ENCODE measurements at regions not wholly inside any gene's neighbourhood (a gene's known extent, or its start where the extent isn't known, plus 50 kb on each side); places are given as distances from the start of the nearest gene placed in this dataset.

DNA sequence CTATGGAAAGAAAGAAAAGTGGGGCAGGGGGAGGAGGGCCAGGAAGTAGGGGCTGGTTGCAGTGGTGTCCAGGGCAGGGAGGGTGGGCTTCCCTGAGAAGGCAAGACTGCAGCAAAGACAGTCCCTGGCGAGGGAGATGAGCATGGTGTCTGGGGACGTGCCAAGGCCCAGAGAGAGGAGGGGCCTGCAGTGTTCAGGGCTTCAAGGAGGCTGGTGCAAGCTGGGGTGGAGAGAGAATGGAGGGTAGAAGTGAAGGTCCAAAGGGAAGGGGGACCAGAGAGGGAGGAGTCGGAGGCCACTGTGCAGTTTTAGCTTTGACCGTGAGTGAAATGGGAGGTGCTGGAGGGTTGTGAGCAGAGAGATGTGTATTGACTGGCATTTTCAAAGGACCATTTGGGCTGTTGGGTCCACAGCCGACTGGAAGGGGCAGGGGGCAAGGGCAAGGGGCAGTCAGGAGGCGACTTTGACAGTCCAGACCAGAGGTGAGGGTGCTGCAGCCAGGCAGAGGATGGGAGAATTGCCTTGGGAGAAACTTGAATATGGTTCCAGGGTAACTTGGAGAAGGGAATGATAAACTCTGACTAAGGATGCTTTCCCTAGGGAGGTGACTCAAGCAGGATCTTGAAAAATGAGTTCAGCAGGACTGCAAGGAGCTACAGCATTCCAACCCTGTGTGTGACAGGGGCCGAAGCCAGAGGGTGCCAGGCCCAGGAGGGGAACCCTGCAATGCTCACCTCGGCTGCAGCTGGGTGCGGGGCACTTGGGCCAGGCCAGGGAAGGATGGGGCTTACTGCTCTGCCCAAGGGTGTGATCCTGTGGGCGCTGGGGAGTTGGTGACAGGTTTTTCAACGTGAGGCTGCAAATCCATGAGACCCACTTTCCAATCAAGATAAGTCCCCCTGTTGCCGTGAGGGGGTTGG, 177.1 kb upstream of the HAAO start:
- no peak for DNase-seq

DNA sequence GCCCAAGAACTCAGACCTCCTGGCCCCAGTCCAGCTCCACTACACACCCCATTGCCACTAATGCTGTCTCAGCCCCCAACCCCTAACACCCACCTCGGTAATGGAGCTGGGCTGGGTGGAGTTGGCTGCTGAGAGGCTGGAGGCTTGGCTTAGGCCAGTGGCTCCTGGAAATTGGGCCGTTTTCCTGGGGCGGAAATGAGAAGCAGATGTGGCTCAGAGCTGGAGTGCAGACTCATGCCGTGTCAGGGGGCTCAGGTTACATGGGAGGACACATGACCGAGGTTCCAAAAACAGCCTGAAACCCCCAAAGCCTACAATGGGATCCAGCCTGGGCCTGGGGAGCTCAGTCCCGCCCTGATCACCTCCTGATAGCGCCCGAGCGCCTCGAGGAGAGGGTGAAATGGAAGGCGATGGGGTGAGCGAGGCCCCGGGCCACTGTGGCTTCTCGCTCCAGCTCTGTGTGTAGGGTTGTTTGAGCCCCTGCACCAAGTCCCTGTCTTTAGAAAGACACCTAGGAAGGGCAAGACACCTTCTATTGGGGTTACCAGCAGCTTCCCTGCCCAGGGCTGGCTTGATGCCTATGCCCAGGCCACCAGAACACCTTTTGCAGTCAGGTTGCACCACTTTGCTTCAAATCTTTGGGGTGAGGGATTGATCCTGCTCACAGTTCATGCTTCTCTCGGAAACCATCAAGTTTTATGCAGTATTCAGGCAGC, 175.7 kb upstream of the HAAO start:
- DNase-seq = no peak

DNA sequence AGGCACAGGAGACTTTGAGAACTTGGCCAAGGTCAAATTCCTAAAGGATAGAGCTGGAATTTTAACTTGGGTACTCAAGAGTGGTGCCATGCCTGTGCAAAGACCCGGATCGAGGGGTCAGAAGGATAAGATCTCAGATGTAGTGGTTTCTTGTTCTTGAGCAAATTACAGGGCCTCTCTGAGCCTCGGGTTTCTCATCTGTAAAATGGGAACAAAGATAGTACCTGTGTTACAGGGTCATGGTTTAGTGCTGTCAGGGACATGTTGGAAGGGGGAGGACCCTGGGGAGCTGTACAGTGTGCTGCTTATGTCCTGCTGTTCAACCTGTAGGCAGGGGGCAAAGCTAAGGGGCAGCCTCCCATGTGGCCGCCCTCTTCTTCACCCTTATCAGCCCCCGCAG, 173.5 kb upstream of the HAAO start:
- DNase-seq = no peak

- DNase-seq = no peak
These were observed 172.8 kb upstream of the HAAO start for GRCh38 chr2:42965196-42965595.

GRCh38 chr2:42964439-42965083, 172.2 kb upstream of the HAAO start:
- no peak for DNase-seq

GRCh38 chr2:42963452-42964068, 171.2 kb upstream of the HAAO start:
- DNase-seq = no peak

GRCh38 chr2:42962508-42962953, 170.1 kb upstream of the HAAO start:
- no peak for DNase-seq

GRCh38 chr2:42961961-42962360, 169.6 kb upstream of the HAAO start:
- DNase-seq = no peak

DNA sequence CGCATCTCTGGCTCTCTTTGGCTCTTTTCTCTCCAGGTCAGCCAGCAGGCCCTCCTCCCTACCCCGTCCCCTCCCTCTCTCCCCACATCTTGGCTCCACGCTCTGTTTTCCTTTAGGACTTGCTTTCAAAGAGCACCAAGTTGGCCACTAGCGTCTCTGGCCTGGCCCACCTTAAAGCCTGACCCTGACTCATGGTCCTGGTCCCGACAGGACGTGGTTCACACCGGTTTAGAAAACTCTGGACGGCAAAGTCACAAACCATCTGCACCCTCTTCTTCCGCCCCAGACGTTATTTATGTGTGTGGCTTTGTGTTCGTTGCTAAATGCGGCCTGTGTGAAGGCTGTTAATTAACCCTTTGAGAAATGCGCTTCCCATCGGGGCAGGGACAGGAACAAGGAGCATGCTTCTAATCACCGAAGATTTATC, 169.0 kb upstream of the HAAO start:
- DNase-seq = no peak

DNA sequence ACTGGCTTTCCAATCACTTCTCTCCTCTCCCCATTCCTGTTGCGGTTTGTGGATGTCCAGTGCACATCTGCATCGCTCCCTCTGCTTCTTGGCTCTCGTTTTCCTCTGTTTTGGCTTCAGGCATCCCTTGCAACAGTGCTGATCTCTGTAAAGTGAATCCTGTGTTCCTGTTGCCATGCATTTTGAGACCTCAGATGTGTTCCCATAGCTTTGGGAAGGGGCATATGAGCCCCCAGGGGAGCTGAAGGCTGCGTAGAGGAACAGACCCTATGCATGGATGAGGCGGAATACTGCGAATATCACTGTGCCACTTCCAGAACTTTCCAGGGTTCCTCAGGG, 168.4 kb upstream of the HAAO start:
- DNase-seq = no peak

GRCh38 chr2:42960002-42960841, 167.8 kb upstream of the HAAO start:
- no peak for DNase-seq

DNA sequence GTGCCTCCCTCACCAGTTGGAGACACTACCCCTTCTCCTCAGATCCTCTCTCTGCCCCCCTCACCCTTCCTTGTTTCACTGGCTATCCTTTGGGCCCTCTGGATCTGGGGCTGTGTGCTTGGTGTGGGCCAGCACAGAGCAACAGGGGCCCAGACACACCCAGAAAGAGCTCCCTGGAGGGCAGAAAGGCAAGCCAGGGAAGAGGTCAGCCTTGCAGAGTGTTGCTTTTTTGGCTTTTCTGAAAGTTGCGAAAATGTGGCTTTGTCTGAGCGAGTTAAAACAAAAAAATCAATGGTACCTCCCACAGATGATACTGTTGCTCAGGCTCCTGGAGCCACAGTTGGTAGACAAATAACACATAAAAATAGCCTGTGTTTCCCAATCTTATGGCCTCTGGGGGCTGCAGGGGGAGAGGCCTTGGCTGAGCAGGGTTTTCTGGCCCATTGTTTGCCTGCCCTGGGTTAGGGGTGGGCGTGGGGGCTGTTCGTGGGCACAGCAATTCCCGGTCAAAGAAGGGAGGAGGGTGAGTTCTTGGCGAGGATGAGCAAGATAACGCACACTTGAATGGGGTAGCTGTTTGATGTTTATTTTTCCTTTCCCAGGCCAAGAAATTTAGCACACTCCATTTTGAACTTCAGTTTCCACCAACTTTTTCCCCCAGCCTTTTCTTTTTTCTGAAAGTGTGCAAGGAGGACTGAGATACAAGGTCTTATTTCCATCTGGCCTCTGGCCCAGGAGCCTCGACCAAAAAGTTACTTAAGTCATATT, 167.0 kb upstream of the HAAO start:
- no peak for DNase-seq

- no peak for DNase-seq
These were observed 166.4 kb upstream of the HAAO start for GRCh38 chr2:42958741-42959233.

- DNase-seq = peak; percentile 36
These were observed 165.5 kb upstream of the HAAO start for GRCh38 chr2:42957861-42958301.

- DNase-seq = no peak
These were observed 164.9 kb upstream of the HAAO start for GRCh38 chr2:42957109-42957860.

- DNase-seq = no peak
These were observed 162.0 kb upstream of the HAAO start for GRCh38 chr2:42954227-42954962.

DNA sequence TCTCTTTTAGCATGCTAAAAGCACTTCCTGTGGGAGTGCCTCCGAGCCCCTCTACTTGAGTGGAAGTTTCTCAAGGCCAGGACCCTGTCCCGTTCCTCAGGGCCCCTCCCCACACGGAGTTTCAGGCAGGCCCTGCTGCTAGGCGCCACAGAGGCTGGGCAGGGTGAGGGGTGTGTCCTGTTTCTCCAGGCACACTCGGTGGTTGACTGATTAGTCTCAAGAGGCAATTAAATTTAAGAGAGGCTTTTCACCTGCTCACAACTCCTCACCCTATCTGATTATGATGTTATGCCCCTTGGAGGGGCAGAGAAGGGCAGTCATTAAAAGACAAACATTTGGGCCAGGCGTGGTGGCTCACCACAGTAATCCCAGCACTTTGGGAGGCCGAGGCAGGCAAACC, 160.8 kb upstream of the HAAO start:
- DNase-seq = no peak

GRCh38 chr2:42951263-42951938, 159.0 kb upstream of the HAAO start:
- no peak for DNase-seq

DNA sequence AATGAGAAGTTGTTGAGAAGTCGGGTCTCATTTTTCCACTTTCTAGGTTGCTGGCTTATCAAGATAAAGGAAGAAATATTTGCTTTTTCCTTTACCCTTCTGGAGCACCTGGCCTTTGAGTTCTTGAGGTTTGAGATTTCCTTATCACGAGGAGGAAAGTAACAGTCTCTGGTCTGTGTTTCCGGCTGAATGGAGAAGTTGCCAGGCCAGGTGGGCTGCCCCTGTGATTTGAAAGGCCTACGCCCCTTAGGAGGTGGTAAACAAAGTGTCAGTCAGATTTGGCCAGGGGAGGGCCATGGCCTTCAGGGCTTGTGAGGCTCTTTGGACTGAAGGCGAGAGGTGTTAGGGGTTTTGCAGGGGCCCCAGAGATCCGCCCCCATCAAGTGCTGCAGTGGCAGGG, 156.7 kb upstream of the HAAO start:
- no peak for DNase-seq
